Astrocyte (in vitro differentiated cells and primary cell): ENCODE measurements at regions not wholly inside any gene's neighbourhood (a gene's known extent, or its start where the extent isn't known, plus 50 kb on each side); places are given as distances from the start of the nearest gene placed in this dataset.

ENCODE experiments used
- DNase-seq: peaks from one replicate; pipeline ENCODE4 v3.0.0-alpha.2; 2010; ENCODE audit warnings: low read depth
- FAIRE-seq: peaks from 2 replicates; lab custom pipeline; 2011; peaks lifted over from hg19 to GRCh38; lab: Jason Lieb, UNC
- H2AFZ ChIP-seq: 2 replicates; pipeline ENCODE4 v1.6.0; 2012; ENCODE audit warnings: low read depth, low read length, inconsistent platforms
- H3K27ac ChIP-seq: 2 replicates; pipeline ENCODE4 v1.5.1; 2011; ENCODE audit warnings: low read depth, low read length, inconsistent platforms
- H3K27me3 ChIP-seq: 2 replicates; pipeline ENCODE4 v1.6.0; 2011; ENCODE audit warnings: low read length, inconsistent platforms; ENCODE audit not compliant: insufficient read depth
- H3K36me3 ChIP-seq: 2 replicates; pipeline ENCODE4 v1.5.1; 2011; ENCODE audit warnings: low read length, inconsistent platforms; ENCODE audit not compliant: insufficient read depth
- H3K4me1 ChIP-seq: 2 replicates; pipeline ENCODE4 v1.5.1; 2011; ENCODE audit warnings: low read length, inconsistent platforms; ENCODE audit not compliant: insufficient read depth
- H3K4me2 ChIP-seq: 2 replicates; pipeline ENCODE4 v1.6.0; 2012; ENCODE audit warnings: low read length, inconsistent platforms
- H3K4me3 ChIP-seq: 2 replicates; pipeline ENCODE4 v1.5.1; 2011; ENCODE audit warnings: low read depth, mild to moderate bottlenecking, low read length, inconsistent platforms; ENCODE audit not compliant: insufficient read depth
- H3K79me2 ChIP-seq: 2 replicates; pipeline ENCODE4 v1.6.0; 2012; ENCODE audit warnings: mild to moderate bottlenecking, low read length, inconsistent platforms; ENCODE audit not compliant: insufficient read depth
- H3K9ac ChIP-seq: 2 replicates; pipeline ENCODE4 v1.6.0; 2012; ENCODE audit warnings: mild to moderate bottlenecking, low read length, inconsistent platforms
- H3K9me3 ChIP-seq: 2 replicates; pipeline ENCODE4 v1.5.1; 2012; ENCODE audit warnings: low read depth, mild to moderate bottlenecking, low read length, inconsistent platforms; ENCODE audit not compliant: insufficient read depth
- H4K20me1 ChIP-seq: 2 replicates; pipeline ENCODE4 v1.6.0; 2012; ENCODE audit warnings: low read length, inconsistent platforms; ENCODE audit not compliant: insufficient read depth
- H3K27ac Mint-ChIP-seq: one replicate; pipeline ENCODE4 v1.8.0; 2021; ENCODE audit warnings: mild to moderate bottlenecking, mixed read lengths; ENCODE audit not compliant: unreplicated experiment
- H3K27me3 Mint-ChIP-seq: one replicate; pipeline ENCODE4 v1.8.0; 2021; ENCODE audit warnings: low read depth, mixed read lengths; ENCODE audit not compliant: unreplicated experiment
- H3K36me3 Mint-ChIP-seq: one replicate; pipeline ENCODE4 v1.8.0; 2021; ENCODE audit warnings: low read depth, mixed read lengths; ENCODE audit not compliant: unreplicated experiment
- H3K4me1 Mint-ChIP-seq: one replicate; pipeline ENCODE4 v1.8.0; 2021; ENCODE audit warnings: low read depth, mixed read lengths; ENCODE audit not compliant: unreplicated experiment
- H3K4me3 Mint-ChIP-seq: one replicate; pipeline ENCODE4 v1.8.0; 2021; ENCODE audit warnings: mild to moderate bottlenecking, moderate library complexity, mixed read lengths; ENCODE audit not compliant: unreplicated experiment
- H3K9me3 Mint-ChIP-seq: one replicate; pipeline ENCODE4 v1.8.0; 2021; ENCODE audit warnings: mild to moderate bottlenecking, mixed read lengths; ENCODE audit not compliant: unreplicated experiment
- EZH2 ChIP-seq: IDR thresholded peaks from 2 replicates; pipeline ENCODE4 v1.6.1; 2012; ENCODE audit warnings: mild to moderate bottlenecking, low read length, inconsistent platforms; ENCODE audit not compliant: insufficient read depth
- TF ChIP-seq, protein P1 (sequence below): IDR thresholded peaks from 2 replicates; pipeline ENCODE4 v1.5.1; 2011; ENCODE audit warnings: low read depth, mild to moderate bottlenecking, inconsistent platforms, low read length, moderate library complexity; ENCODE audit not compliant: insufficient read depth

DNA sequence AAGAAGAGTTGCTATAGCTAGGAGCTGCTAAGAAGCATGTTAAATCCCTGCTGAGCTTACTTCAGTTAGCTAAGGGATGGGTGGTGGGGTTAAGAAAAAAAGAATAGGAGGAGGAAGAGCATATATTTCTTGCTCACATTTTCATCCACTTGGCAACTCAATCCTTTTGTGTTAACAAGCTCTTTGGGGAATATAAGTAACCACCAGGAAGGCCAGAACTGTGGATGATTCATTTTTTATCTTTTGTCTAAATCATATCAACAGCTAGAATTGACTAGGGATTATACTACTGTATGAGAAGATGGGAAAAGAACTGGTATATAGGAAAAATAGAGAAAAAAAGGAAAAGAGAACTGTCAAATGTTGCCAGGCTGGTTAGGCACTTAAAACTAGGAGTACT lies 555.3 kb upstream of the ARRDC3 start:
- no peak for FAIRE-seq
- H3K9me3 Mint-ChIP-seq = no peaks in the 10 kb centered on the region
- TF ChIP-seq EZH2 = no peak
- TF ChIP-seq, protein P1, sequence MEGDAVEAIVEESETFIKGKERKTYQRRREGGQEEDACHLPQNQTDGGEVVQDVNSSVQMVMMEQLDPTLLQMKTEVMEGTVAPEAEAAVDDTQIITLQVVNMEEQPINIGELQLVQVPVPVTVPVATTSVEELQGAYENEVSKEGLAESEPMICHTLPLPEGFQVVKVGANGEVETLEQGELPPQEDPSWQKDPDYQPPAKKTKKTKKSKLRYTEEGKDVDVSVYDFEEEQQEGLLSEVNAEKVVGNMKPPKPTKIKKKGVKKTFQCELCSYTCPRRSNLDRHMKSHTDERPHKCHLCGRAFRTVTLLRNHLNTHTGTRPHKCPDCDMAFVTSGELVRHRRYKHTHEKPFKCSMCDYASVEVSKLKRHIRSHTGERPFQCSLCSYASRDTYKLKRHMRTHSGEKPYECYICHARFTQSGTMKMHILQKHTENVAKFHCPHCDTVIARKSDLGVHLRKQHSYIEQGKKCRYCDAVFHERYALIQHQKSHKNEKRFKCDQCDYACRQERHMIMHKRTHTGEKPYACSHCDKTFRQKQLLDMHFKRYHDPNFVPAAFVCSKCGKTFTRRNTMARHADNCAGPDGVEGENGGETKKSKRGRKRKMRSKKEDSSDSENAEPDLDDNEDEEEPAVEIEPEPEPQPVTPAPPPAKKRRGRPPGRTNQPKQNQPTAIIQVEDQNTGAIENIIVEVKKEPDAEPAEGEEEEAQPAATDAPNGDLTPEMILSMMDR = no peak
- no peaks in the 10 kb centered on the region for H3K4me1 ChIP-seq
- no peaks in the 10 kb centered on the region for H3K36me3 ChIP-seq
- no peaks in the 10 kb centered on the region for H3K4me1 Mint-ChIP-seq
- H3K9me3 ChIP-seq = no peaks in the 10 kb centered on the region
- no peak overlapping the region for H3K4me3 Mint-ChIP-seq
- no peaks in the 10 kb centered on the region for H4K20me1 ChIP-seq
- H3K9ac ChIP-seq = no peak overlapping the region
- H3K27ac Mint-ChIP-seq = no peak overlapping the region
- no peaks in the 10 kb centered on the region for H3K79me2 ChIP-seq
- DNase-seq = peak; percentile 30
- H3K27me3 ChIP-seq = no peaks in the 10 kb centered on the region
- no peak overlapping the region for H2AFZ ChIP-seq
- H3K27me3 Mint-ChIP-seq = no peaks in the 10 kb centered on the region
- H3K27ac ChIP-seq = no peak overlapping the region
- no peak overlapping the region for H3K4me3 ChIP-seq
- H3K4me2 ChIP-seq = no peak overlapping the region
- H3K36me3 Mint-ChIP-seq = no peaks in the 10 kb centered on the region

DNA sequence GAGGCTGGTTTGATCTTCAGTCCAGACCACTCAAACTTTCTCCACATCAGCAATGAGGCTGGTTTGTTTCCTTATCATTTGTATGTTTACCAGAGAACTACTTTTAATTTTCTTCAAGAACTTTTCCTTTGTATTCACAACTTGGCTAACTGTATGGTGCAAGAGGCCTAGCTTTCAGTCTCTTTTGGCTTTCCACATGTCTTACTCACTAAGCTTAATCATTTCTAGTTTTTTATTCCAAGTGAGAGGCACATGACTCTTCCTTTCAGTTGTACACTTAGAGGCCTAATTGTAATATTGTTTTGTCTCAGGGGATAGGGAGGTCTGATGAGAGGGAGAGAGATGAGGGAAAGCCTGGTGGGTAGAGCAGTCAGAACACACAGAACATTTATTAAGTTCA lies 554.0 kb upstream of the ARRDC3 start:
- TF ChIP-seq EZH2 = no peak
- TF ChIP-seq, protein P1 = no peak
- Mint-ChIP-seq H3K36me3 (no peaks in the 10 kb centered on the region), H3K9me3 (no peaks in the 10 kb centered on the region), H3K27ac (no peak overlapping the region), H3K4me3 (no peak overlapping the region), H3K4me1 (no peaks in the 10 kb centered on the region), H3K27me3 (no peaks in the 10 kb centered on the region)
- no peaks in the 10 kb centered on the region for H4K20me1 ChIP-seq
- no peaks in the 10 kb centered on the region for H3K4me1 ChIP-seq
- H3K4me3 ChIP-seq = no peak overlapping the region
- H3K27ac ChIP-seq = no peak overlapping the region
- no peak overlapping the region for H3K9ac ChIP-seq
- H3K9me3 ChIP-seq = no peaks in the 10 kb centered on the region
- no peaks in the 10 kb centered on the region for H3K36me3 ChIP-seq
- H3K4me2 ChIP-seq = no peak overlapping the region
- H3K79me2 ChIP-seq = no peaks in the 10 kb centered on the region
- no peak for FAIRE-seq
- peak; percentile 10 for DNase-seq
- no peak overlapping the region for H2AFZ ChIP-seq
- H3K27me3 ChIP-seq = no peaks in the 10 kb centered on the region

DNA sequence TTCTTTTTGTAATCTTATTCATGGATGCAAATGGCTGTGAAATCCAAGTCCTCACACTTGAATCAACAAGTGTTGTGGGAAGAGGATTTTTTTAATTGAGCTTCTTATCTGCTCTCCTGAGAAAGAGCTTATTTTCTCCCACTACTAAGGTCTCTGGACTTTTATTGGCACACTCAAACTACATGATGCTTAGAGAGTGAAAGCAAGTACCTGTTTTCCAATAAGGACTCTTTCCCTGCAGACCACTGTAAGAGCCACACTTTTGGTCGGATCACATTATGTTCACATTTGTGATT lies 546.4 kb upstream of the ARRDC3 start:
- TF ChIP-seq, protein P1 = no peak
- no peak for TF ChIP-seq EZH2
- no peak overlapping the region for H3K27ac Mint-ChIP-seq
- no peaks in the 10 kb centered on the region for H3K79me2 ChIP-seq
- no peaks in the 10 kb centered on the region for H3K36me3 ChIP-seq
- H3K36me3 Mint-ChIP-seq = no peaks in the 10 kb centered on the region
- H3K4me3 ChIP-seq = no peak overlapping the region
- H3K4me1 ChIP-seq = no peaks in the 10 kb centered on the region
- DNase-seq = no peak
- H3K27me3 Mint-ChIP-seq = no peaks in the 10 kb centered on the region
- no peaks in the 10 kb centered on the region for H3K9me3 ChIP-seq
- FAIRE-seq = no peak
- H3K27me3 ChIP-seq = no peaks in the 10 kb centered on the region
- H3K27ac ChIP-seq = no peak overlapping the region
- H3K4me2 ChIP-seq = no peak overlapping the region
- H3K9me3 Mint-ChIP-seq = no peaks in the 10 kb centered on the region
- no peaks in the 10 kb centered on the region for H3K4me1 Mint-ChIP-seq
- no peak overlapping the region for H3K4me3 Mint-ChIP-seq
- no peak overlapping the region for H3K9ac ChIP-seq
- H2AFZ ChIP-seq = no peak overlapping the region
- no peaks in the 10 kb centered on the region for H4K20me1 ChIP-seq
